Ovary (tissue), 3 donors: ENCODE measurements at regions not wholly inside any gene's neighbourhood (a gene's known extent, or its start where the extent isn't known, plus 50 kb on each side); places are given as distances from the start of the nearest gene placed in this dataset.
"Not testable (repeated sequence)": the region's sequence is repeated elsewhere in the genome, so short reads cannot be mapped to it uniquely, and the experiment has no call there.

Source experiments
- EP300 ChIP-seq: sonication (generic); formaldehyde crosslinking; IDR thresholded peaks from one replicate; pipeline ENCODE4 v1.6.1; 2017; ENCODE audit warnings: antibody characterized with exemption
- POLR2A ChIP-seq: fragments of 450-650 bp; IDR thresholded peaks from one replicate; pipeline ENCODE4 v1.6.1; 2017; ENCODE audit warnings: antibody characterized with exemption, mild to moderate bottlenecking, moderate library complexity
- TF ChIP-seq, protein P1 (sequence below), 3 donors: fragments of 450-650 bp in 2 of 3; fragments of 200-600 bp in 1 of 3; IDR thresholded peaks; one replicate each; pipeline versions ENCODE4 v1.5.1 to v1.8.0; 2016 to 2022; ENCODE audit warnings: antibody characterized with exemption in 3 of 3, mild to moderate bottlenecking in 1 of 3
- donor health status: DM: no; HTN: no; CAD: no.

DNA sequence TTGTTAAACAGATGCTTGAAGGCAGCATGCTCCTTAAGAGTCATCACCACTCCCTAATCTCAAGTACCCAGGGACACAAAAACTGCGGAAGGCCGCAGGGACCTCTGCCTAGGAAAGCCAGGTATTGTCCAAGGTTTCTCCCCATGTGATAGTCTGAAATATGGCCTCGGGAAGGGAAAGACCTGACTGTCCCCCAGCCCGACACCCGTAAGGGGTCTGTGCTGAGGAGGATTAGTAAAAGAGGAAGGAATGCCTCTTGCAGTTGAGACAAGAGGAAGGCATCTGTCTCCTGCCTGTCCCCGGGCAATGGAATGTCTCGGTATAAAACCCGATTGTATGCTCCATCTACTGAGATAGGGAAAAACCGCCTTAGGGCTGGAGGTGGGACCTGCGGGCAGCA, 245.8 kb downstream of the EPHA7 start:
- TF ChIP-seq, protein P1, sequence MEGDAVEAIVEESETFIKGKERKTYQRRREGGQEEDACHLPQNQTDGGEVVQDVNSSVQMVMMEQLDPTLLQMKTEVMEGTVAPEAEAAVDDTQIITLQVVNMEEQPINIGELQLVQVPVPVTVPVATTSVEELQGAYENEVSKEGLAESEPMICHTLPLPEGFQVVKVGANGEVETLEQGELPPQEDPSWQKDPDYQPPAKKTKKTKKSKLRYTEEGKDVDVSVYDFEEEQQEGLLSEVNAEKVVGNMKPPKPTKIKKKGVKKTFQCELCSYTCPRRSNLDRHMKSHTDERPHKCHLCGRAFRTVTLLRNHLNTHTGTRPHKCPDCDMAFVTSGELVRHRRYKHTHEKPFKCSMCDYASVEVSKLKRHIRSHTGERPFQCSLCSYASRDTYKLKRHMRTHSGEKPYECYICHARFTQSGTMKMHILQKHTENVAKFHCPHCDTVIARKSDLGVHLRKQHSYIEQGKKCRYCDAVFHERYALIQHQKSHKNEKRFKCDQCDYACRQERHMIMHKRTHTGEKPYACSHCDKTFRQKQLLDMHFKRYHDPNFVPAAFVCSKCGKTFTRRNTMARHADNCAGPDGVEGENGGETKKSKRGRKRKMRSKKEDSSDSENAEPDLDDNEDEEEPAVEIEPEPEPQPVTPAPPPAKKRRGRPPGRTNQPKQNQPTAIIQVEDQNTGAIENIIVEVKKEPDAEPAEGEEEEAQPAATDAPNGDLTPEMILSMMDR (IDR thresholded peaks at IDR 0.05) = not testable (repeated sequence)
- TF ChIP-seq POLR2A, EP300: not testable (repeated sequence)
